VCaP (cell line): ENCODE measurements at regions not wholly inside any gene's neighbourhood (a gene's known extent, or its start where the extent isn't known, plus 50 kb on each side); places are given as distances from the start of the nearest gene placed in this dataset.
"Not testable (repeated sequence)": the region's sequence is repeated elsewhere in the genome, so short reads cannot be mapped to it uniquely, and the experiment has no call there.

Source experiments
- H3K27ac ChIP-seq: fragments of 450-650 bp; 2 replicates; pipeline ENCODE4 v1.5.1; 2017
- TF ChIP-seq, protein P1 (sequence below): fragments of 450-650 bp; conservative IDR thresholded peaks from 2 replicates; pipeline ENCODE4 v1.5.1; 2017; ENCODE audit warnings: mild to moderate bottlenecking, moderate library complexity

DNA sequence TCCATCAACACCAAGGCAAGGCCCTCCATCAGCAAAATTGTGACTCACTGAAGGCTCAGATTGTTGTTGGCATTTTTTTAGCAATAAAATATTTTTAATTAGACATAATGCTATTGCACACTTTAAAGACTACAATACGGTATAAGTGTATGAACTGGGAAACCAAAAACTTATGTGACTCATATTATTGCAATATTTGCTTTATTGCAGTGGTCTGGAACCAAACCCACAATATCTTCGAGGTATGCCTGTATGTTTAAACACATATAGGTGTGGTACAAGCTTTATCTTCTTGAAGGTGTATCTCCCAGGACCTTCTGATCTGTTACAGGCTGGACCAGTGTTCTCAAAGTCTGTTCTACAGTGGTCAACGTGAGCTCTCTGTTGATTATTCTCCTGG lies 142.3 kb upstream of the FNDC3A start:
- TF ChIP-seq, protein P1, sequence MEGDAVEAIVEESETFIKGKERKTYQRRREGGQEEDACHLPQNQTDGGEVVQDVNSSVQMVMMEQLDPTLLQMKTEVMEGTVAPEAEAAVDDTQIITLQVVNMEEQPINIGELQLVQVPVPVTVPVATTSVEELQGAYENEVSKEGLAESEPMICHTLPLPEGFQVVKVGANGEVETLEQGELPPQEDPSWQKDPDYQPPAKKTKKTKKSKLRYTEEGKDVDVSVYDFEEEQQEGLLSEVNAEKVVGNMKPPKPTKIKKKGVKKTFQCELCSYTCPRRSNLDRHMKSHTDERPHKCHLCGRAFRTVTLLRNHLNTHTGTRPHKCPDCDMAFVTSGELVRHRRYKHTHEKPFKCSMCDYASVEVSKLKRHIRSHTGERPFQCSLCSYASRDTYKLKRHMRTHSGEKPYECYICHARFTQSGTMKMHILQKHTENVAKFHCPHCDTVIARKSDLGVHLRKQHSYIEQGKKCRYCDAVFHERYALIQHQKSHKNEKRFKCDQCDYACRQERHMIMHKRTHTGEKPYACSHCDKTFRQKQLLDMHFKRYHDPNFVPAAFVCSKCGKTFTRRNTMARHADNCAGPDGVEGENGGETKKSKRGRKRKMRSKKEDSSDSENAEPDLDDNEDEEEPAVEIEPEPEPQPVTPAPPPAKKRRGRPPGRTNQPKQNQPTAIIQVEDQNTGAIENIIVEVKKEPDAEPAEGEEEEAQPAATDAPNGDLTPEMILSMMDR: no peak
- H3K27ac ChIP-seq: no peak overlapping the region

DNA sequence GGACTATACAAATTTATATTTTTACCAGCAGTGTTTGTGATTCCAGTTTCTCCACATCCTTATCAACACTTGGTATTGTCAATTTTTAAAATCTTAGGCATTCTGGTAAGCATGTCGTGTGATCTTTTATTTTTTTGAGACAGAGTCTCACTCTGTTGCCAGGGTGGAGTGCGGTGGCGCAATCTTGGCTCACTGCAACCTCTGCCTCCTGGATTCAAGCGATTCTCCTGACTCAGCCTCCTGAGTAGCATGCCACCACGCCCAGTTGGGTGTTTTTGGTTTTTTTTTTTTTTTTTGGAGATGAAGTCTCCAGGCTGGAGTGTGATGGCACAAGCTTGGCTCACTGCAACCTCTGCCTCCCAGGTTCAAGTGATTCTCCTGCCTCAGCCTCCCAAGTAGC lies 140.4 kb upstream of the FNDC3A start:
- H3K27ac ChIP-seq: not testable (repeated sequence)

GRCh38 chr13:48838193-48838973 lies 137.3 kb upstream of the FNDC3A start:
- TF ChIP-seq, protein P1: no peak

GRCh38 chr13:48839171-48839570 lies 136.5 kb upstream of the FNDC3A start:
- TF ChIP-seq, protein P1: no peak
- H3K27ac ChIP-seq: no peak overlapping the region

More at GRCh38 chr13:48838193-48838973, 137.3 kb upstream of the FNDC3A start:
- no peak overlapping the region for H3K27ac ChIP-seq

- H3K27ac ChIP-seq: no peak overlapping the region
- TF ChIP-seq, protein P1: no peak
These were observed 135.3 kb upstream of the FNDC3A start for GRCh38 chr13:48840366-48840765.

DNA sequence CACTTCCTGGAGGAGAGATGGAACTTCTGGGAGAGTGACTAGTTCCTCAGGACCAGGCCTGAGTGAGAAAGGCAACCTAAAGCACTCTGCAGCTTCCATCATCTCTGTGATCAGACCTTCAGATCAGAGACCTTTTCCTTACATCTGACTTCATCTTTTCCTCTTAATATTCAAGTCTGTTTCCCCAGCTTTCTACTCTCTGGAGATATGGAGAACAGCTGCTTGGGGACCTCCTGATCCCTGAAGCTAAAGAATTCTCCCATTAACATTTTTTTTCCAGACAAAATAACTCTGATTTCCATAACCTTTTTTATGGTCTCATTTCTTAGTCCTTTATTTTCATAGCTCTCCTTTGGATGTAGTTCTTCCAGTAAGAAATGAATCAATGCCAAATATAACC lies 133.4 kb upstream of the FNDC3A start:
- H3K27ac ChIP-seq: no peak overlapping the region
- TF ChIP-seq, protein P1: no peak

- TF ChIP-seq, protein P1: no peak
- H3K27ac ChIP-seq: no peak overlapping the region
These were observed 131.9 kb upstream of the FNDC3A start for GRCh38 chr13:48843630-48844380.

- TF ChIP-seq, protein P1: no peak
- no peak overlapping the region for H3K27ac ChIP-seq
These were observed 131.0 kb upstream of the FNDC3A start for GRCh38 chr13:48844676-48845075.
